ENCODE measurements at regions not wholly inside any gene's neighbourhood (a gene's known extent, or its start where the extent isn't known, plus 50 kb on each side); places are given as distances from the start of the nearest gene placed in this dataset.

DNA sequence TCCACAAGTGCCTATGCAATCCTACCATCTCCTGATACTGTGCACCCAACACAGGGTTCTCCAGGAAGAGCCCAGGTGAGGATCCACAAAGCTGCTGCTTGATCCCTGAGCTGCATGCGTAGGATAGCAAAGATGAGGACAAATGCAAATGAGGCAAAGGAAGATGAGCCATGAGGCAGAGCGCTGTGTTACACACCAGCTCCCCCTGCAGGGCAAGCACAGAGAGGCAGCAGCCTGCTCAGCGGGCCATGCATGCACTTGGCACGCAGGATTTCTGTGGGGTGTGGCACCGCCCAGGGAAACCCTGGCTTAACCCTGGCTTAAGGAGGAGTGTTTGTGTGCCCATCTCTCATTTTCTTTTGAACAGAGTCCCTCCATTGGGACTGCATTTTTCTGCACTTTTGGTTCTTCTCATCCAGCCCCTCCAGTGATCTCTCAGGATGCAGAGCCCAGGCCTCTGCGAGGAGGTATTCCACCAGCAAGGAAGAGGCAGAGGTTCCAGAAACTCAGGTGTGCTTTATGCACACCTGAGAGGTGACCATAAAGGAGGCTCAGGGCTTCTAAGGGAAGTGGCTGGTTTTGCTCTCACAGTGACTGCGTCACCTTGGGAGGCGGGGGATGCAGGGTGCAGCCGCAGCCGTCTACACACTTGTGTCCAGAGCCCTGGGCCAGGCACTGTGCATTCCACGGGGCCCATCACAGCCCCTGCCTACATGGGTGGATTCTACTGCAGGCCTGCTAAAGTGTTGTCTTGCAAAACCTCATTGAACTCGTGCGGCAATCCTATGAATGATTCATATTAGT lies 973.3 kb upstream of the TMEM132C start:
- DNase-seq = peak in 2 of 3 donors; percentile 44 to 53

DNA sequence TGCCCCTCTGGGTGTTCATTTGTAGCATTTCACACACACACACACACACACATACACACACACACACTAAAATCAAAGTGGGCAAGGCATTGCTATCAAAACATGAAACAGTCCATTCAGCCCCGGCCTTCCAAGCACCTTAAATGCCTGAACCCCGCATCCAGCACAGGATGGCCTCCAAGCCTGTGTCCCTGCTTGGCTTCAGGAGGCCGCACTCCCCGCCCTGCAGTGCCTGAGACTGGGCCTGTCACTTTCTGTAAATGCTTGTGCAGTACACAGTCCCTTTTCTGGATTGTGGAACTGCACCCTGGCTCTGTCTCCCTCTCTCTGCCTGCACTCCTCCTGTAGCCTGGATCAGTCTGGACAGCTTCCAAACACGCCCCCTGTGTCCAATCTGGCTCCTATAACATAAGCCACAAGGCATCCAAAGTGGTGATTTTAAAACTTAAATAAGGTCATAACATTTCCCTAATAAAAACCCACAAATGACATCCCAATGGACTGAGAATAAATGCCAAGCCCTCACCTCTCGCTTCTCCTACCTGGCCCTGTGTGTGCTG lies 972.2 kb upstream of the TMEM132C start:
- DNase-seq = peak in 2 of 3 donors; percentile 18 to 21

GRCh38 chr12:127295630-127296029 lies 971.3 kb upstream of the TMEM132C start:
- DNase-seq = no peak

GRCh38 chr12:127296591-127296990 lies 970.4 kb upstream of the TMEM132C start:
- no peak for DNase-seq

- no peak for DNase-seq
These were observed 969.6 kb upstream of the TMEM132C start for GRCh38 chr12:127297327-127297726.

- DNase-seq = no peak
These were observed 966.9 kb upstream of the TMEM132C start for GRCh38 chr12:127300075-127300474.

GRCh38 chr12:127300753-127301152 lies 966.2 kb upstream of the TMEM132C start:
- DNase-seq = no peak

DNA sequence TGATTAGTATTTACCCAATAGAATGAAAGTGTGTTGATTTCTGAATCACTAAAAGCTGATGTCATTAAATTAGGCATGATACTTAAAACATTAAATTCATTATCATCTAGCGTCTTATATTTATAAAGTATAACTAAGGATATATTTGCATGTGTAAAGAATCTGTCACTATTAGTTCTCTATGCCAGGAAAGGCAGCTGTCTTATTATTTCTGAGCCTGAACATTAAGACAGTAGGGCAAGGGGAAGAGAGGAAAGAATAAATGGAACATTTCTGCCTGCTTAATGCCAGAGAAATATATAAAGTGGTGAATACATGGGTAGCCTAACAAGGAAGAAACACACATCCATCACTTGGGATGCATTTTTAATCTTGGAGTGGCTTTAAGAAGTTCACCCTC lies 965.1 kb upstream of the TMEM132C start:
- DNase-seq = no peak

- no peak for DNase-seq
These were observed 961.9 kb upstream of the TMEM132C start for GRCh38 chr12:127304751-127305725.

GRCh38 chr12:127306604-127307215 lies 960.3 kb upstream of the TMEM132C start:
- DNase-seq = no peak

- DNase-seq = no peak
These were observed 959.4 kb upstream of the TMEM132C start for GRCh38 chr12:127307528-127307927.

DNA sequence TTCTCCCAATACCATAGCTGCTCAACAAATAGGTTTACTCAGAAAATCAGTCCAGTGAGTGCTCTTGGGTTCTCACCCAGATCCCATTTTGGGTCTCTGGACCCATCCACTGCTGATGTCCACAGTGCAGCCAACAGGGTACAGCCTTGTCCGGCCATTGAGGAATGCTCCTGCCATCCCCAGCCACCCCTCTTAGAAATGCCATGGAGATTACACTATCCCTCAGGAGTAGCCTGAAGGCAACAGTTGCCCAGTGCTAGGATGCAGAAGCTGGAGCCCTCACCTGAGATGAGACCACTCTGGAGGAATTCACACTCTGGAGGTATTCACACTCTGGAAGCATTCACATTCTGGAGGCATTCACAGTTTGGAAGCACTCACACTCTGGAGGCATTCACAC lies 958.8 kb upstream of the TMEM132C start:
- no peak for DNase-seq

GRCh38 chr12:127310548-127310947 lies 956.4 kb upstream of the TMEM132C start:
- DNase-seq = no peak

DNA sequence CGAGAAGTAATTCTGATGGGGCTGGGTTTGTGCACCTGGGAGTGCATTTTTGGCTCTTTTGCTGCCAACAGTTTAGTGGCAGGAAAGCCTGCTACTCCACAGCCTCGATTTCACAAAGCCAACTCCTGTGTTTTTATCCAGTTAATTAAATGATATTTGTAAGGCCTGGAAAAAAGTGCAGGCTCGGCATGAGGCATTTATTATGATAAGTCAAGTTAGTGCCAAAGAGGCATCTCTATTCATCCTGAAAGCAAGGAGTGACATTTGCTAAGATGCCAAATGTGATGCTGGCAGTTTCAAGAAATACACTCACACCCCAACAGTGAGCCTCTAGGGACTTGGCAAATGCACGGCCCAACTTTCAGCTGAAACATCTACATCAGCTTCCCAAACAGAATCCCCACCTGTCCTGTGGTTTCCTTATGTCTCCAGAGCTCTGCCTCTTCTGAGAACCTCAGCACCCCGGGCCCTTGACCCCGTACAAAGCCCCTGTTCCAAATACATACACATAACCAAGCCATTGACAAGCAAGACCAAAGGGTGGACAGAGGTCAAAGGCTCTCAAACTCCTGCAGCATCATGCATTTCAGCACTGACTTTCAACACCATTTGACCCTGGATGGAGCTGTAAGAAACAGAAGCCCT lies 955.1 kb upstream of the TMEM132C start:
- DNase-seq = no peak

- DNase-seq = no peak
These were observed 942.3 kb upstream of the TMEM132C start for GRCh38 chr12:127324681-127325080.

DNA sequence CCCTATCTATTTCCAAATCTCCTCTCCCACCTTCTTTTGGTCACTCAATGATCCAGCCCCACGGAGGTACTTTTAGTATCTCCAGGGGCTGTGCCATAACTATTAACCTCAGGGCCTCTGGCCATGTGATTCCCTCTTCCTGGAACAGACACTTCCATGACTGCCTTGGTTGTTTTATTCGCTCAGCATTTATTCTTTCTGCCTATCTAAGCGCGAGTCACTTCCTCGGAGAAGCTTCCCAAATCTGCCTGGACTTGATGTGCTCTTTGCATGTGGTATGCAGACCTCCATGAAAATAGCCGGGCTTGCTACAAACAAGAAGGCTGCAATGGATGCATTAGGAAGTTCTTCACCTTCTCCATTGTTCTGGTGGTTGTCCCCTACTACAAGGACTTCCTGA lies 939.0 kb upstream of the TMEM132C start:
- DNase-seq = no peak

GRCh38 chr12:127328867-127329266 lies 938.1 kb upstream of the TMEM132C start:
- no peak for DNase-seq

DNA sequence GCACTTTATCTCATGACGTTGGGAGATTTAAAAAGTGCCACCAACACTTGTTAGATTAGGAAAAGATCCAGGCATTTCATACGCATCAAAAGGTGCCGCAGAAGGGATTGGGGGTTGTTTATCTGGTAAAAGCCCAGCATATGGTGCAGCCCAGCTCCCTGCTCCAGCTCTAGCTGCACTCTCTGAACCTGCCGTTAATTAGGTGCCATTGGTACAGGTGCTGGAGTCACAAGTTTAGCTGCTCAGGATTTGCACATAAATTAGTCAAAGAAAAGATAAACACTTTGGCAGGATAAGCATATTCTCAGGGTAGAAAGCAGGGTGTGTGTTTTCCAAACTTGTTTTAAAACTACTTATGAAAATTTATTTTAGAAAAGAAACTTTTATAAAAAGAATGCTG lies 932.6 kb upstream of the TMEM132C start:
- DNase-seq = no peak

- no peak for DNase-seq
These were observed 931.9 kb upstream of the TMEM132C start for GRCh38 chr12:127334912-127335644.

- DNase-seq = no peak
These were observed 930.6 kb upstream of the TMEM132C start for GRCh38 chr12:127336416-127336815.

DNA sequence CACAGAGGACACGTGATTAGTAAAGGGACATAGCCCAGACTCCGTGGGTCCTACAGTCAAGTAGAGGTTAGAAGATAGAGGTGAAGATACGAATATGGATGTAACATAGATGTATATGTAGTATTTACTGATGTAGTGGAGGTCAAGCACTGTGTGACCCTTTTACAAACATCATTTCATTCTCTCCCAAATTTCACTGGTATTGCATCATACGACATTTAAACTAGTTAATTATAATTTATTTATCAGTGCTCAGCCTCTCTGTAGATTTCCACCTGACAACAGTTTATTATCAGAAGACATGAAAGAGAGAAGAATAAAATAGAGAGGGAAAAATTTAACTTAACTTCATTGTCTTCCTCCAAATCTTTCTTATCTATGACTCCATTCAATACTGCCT lies 927.9 kb upstream of the TMEM132C start:
- DNase-seq = no peak

All from muscle of back (tissue), 3 donors.